ENCODE measurements at regions not wholly inside any gene's neighbourhood (a gene's known extent, or its start where the extent isn't known, plus 50 kb on each side); places are given as distances from the start of the nearest gene placed in this dataset.

DNA sequence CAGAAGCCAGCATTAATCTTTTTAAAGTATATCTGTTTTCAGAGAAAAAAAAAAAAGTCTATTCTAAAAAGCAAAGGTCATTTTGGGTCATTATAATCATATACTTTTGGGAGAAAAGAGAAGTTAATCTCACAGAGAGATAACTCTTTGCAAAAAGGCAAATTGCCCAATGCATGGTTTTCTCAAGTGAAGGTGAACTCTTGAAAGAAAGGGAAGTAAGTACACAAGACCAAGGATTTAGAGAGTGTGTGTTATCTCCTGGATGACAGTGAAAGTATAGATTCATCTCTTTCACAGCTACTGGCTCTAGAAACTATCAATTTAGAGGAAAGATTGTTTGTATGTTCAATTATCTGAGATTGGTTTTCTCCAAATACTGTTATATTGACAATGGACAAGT lies 151.4 kb downstream of the CD8B2 start:
- TF ChIP-seq, protein P1, sequence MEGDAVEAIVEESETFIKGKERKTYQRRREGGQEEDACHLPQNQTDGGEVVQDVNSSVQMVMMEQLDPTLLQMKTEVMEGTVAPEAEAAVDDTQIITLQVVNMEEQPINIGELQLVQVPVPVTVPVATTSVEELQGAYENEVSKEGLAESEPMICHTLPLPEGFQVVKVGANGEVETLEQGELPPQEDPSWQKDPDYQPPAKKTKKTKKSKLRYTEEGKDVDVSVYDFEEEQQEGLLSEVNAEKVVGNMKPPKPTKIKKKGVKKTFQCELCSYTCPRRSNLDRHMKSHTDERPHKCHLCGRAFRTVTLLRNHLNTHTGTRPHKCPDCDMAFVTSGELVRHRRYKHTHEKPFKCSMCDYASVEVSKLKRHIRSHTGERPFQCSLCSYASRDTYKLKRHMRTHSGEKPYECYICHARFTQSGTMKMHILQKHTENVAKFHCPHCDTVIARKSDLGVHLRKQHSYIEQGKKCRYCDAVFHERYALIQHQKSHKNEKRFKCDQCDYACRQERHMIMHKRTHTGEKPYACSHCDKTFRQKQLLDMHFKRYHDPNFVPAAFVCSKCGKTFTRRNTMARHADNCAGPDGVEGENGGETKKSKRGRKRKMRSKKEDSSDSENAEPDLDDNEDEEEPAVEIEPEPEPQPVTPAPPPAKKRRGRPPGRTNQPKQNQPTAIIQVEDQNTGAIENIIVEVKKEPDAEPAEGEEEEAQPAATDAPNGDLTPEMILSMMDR (IDR thresholded peaks at IDR 0.05; ENCODE audit: poor library complexity): no peak
- no peak for TF ChIP-seq EZH2 (IDR thresholded peaks at IDR 0.05; ENCODE audit: borderline replicate concordance)
- TF ChIP-seq EZH2phosphoT487 (IDR thresholded peaks at IDR 0.05; ENCODE audit: low read depth, severe bottlenecking, unreplicated experiment): peak; percentile 95

All from hepatocyte (in vitro differentiated cells).